GM23338 (cell line): ENCODE measurements at regions not wholly inside any gene's neighbourhood (a gene's known extent, or its start where the extent isn't known, plus 50 kb on each side); places are given as distances from the start of the nearest gene placed in this dataset.

Experiments
- ATAC-seq: fragments of 200-7000 bp; cut with Tn5 transposase; 3 replicates; pipeline ENCODE4 v1.9.1; 2020
- DNase-seq: peaks from one replicate; pipeline ENCODE4 v3.0.0-alpha.2; 2015; ENCODE audit warnings: low spot score
- H2AFZ ChIP-seq: fragments of 200-600 bp; sonication (generic); 2 replicates; pipeline ENCODE4 v1.8.0; 2016; ENCODE audit warnings: antibody characterized with exemption, mild to moderate bottlenecking, moderate library complexity
- H3F3A ChIP-seq: fragments of 200-600 bp; sonication (generic); replicated peaks from 2 replicates; pipeline ENCODE4 v1.8.0; 2017; ENCODE audit warnings: antibody characterized with exemption, mixed run types, low read depth
- H3K27ac ChIP-seq: fragments of 200-600 bp; sonication (generic); 2 replicates; pipeline ENCODE4 v1.6.1; 2016; ENCODE audit warnings: low read depth
- H3K27me3 ChIP-seq: fragments of 200-600 bp; sonication (generic); 2 replicates; pipeline ENCODE4 v1.8.0; 2016; ENCODE audit warnings: mild to moderate bottlenecking, mixed run types, moderate library complexity; ENCODE audit not compliant: insufficient read depth
- H3K36me3 ChIP-seq: fragments of 200-600 bp; sonication (generic); 2 replicates; pipeline ENCODE4 v1.8.0; 2016; ENCODE audit warnings: mild to moderate bottlenecking; ENCODE audit not compliant: insufficient read depth
- H3K4me1 ChIP-seq: fragments of 200-600 bp; sonication (generic); 2 replicates; pipeline ENCODE4 v1.8.0; 2016; ENCODE audit warnings: mild to moderate bottlenecking, moderate library complexity; ENCODE audit not compliant: insufficient read depth
- H3K4me2 ChIP-seq: fragments of 200-600 bp; sonication (generic); 2 replicates; pipeline ENCODE4 v1.7.1; 2017; ENCODE audit warnings: mixed run types
- H3K4me3 ChIP-seq: fragments of 200-600 bp; sonication (generic); 2 replicates; pipeline ENCODE4 v1.6.1; 2016; ENCODE audit warnings: mixed run types
- H3K79me2 ChIP-seq: fragments of 200-600 bp; sonication (generic); replicated peaks from 2 replicates; pipeline ENCODE4 v1.8.0; 2017; ENCODE audit warnings: mild to moderate bottlenecking; ENCODE audit not compliant: insufficient read depth
- H3K9me2 ChIP-seq: fragments of 200-600 bp; sonication (generic); 2 replicates; pipeline ENCODE4 v1.8.0; 2017; ENCODE audit not compliant: insufficient read depth
- H4K20me1 ChIP-seq: fragments of 200-600 bp; sonication (generic); replicated peaks from 2 replicates; pipeline ENCODE4 v1.8.0; 2017; ENCODE audit warnings: mild to moderate bottlenecking; ENCODE audit not compliant: insufficient read depth
- H3K27ac Mint-ChIP-seq: 2 replicates; pipeline ENCODE4 v1.8.0; 2020; ENCODE audit warnings: inconsistent platforms, mild to moderate bottlenecking, moderate library complexity, mixed read lengths
- H3K27me3 Mint-ChIP-seq: 3 replicates; pipeline ENCODE4 v1.8.0; 2022; ENCODE audit warnings: low read depth, mild to moderate bottlenecking, moderate library complexity, mixed read lengths, inconsistent platforms; ENCODE audit not compliant: insufficient read depth, poor library complexity
- H3K36me3 Mint-ChIP-seq: 3 replicates; pipeline ENCODE4 v1.8.0; 2021; ENCODE audit warnings: low read depth, mild to moderate bottlenecking, inconsistent platforms, moderate library complexity, mixed read lengths
- H3K4me1 Mint-ChIP-seq: 3 replicates; pipeline ENCODE4 v1.8.0; 2020; ENCODE audit warnings: mild to moderate bottlenecking, inconsistent platforms, mixed read lengths
- H3K4me3 Mint-ChIP-seq: 3 replicates; pipeline ENCODE4 v1.8.0; 2021; ENCODE audit warnings: moderate library complexity, mild to moderate bottlenecking, inconsistent platforms, mixed read lengths
- H3K9me3 Mint-ChIP-seq: 3 replicates; pipeline ENCODE4 v1.8.0; 2020; ENCODE audit warnings: moderate library complexity, mild to moderate bottlenecking, inconsistent platforms, mixed read lengths
- ETS1 ChIP-seq: IDR thresholded peaks from 2 replicates; pipeline ENCODE4 v1.6.1; 2016; ENCODE audit warnings: antibody characterized with exemption
- EZH2 ChIP-seq: fragments of 200-600 bp; sonication (generic); IDR thresholded peaks from one replicate; pipeline ENCODE4 v1.8.0; 2017; ENCODE audit warnings: antibody characterized with exemption, mild to moderate bottlenecking, low read depth; ENCODE audit not compliant: unreplicated experiment
- EZH2phosphoT487 ChIP-seq: fragments of 200-600 bp; sonication (generic); IDR thresholded peaks from one replicate; pipeline ENCODE4 v1.8.1; 2018; ENCODE audit warnings: antibody characterized with exemption; ENCODE audit not compliant: unreplicated experiment
- NANOG ChIP-seq: IDR thresholded peaks from 2 replicates; pipeline ENCODE4 v1.6.1; 2016; ENCODE audit warnings: antibody characterized with exemption, borderline replicate concordance
- STAT1 ChIP-seq: IDR thresholded peaks from one replicate; pipeline ENCODE4 v1.6.1; 2016; ENCODE audit warnings: antibody characterized with exemption; ENCODE audit not compliant: unreplicated experiment
- ZNF114 ChIP-seq: fragments of 250-450 bp; sonication (Bioruptor Pico); IDR thresholded peaks from 2 replicates; pipeline ENCODE4 v1.5.0; 2020; ENCODE audit warnings: mild to moderate bottlenecking, moderate library complexity
- TF ChIP-seq, protein P1 (sequence below): IDR thresholded peaks from one replicate; pipeline ENCODE4 v1.6.1; 2018; ENCODE audit warnings: antibody characterized with exemption; ENCODE audit not compliant: unreplicated experiment
- TF ChIP-seq, protein P2 (sequence below): fragments of 250-450 bp; sonication (Bioruptor Pico); IDR thresholded peaks from 2 replicates; pipeline ENCODE4 v1.5.0; 2020; ENCODE audit warnings: mild to moderate bottlenecking, moderate library complexity

DNA sequence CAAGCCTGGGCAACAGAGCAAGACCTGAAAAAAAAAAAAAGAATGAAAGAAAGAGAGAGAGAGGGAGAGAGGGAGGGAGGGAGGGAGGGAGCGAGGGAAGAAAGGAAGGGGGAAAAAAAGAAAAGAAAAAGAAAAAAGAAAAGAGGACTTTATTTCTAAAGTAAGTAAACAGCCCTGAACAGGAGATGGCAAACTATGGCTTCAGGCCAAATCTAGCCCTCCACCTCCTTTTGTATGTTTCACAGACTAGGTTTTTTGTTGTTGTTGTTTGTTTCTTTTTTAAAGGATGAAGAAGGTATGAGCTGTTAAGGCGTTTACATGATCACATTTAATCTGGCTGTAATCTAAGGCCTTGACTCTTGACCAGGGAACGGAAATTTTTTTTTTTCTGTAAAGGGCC lies 711.1 kb upstream of the NRSN1 start (continued):
- TF ChIP-seq, protein P1, sequence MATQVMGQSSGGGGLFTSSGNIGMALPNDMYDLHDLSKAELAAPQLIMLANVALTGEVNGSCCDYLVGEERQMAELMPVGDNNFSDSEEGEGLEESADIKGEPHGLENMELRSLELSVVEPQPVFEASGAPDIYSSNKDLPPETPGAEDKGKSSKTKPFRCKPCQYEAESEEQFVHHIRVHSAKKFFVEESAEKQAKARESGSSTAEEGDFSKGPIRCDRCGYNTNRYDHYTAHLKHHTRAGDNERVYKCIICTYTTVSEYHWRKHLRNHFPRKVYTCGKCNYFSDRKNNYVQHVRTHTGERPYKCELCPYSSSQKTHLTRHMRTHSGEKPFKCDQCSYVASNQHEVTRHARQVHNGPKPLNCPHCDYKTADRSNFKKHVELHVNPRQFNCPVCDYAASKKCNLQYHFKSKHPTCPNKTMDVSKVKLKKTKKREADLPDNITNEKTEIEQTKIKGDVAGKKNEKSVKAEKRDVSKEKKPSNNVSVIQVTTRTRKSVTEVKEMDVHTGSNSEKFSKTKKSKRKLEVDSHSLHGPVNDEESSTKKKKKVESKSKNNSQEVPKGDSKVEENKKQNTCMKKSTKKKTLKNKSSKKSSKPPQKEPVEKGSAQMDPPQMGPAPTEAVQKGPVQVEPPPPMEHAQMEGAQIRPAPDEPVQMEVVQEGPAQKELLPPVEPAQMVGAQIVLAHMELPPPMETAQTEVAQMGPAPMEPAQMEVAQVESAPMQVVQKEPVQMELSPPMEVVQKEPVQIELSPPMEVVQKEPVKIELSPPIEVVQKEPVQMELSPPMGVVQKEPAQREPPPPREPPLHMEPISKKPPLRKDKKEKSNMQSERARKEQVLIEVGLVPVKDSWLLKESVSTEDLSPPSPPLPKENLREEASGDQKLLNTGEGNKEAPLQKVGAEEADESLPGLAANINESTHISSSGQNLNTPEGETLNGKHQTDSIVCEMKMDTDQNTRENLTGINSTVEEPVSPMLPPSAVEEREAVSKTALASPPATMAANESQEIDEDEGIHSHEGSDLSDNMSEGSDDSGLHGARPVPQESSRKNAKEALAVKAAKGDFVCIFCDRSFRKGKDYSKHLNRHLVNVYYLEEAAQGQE = no peak
- no peak for TF ChIP-seq EZH2

DNA sequence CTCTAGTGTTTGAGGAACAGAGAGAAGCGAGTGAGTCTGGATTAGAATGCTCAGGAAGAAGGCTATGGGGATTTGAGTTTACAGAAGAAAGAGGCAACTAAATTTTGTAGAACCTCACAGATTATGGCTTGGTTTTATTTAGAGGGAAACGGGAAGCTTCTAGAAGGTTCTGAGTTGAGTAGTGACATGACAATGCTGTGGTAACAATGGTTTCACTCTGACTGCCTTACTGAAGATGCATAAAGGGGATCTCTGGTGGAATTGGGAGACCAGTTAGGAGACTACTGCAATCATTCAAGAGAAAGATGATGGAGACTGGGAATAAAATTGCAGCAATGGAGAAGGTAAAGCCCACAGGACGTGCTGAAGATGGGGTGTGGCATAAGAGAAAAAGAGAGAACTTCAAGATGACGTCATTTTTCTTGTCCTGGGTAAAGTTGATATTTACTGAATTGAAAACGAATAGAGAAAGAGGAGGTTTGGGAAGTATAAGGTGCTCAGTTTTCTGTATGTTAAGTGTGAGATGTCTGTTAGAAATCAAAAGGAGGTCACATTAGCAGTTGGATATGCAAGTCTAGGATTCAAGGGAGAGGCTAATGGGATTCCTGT lies 710.1 kb upstream of the NRSN1 start:
- DNase-seq (no peak), ATAC-seq (no peak)
- H3K4me3 Mint-ChIP-seq = no peak overlapping the region
- H3K27ac Mint-ChIP-seq = no peak overlapping the region
- TF ChIP-seq EZH2phosphoT487 (no peak), NANOG (no peak), ETS1 (no peak), EZH2 (no peak), STAT1 (no peak), ZNF114 (no peak)
- TF ChIP-seq, protein P2, sequence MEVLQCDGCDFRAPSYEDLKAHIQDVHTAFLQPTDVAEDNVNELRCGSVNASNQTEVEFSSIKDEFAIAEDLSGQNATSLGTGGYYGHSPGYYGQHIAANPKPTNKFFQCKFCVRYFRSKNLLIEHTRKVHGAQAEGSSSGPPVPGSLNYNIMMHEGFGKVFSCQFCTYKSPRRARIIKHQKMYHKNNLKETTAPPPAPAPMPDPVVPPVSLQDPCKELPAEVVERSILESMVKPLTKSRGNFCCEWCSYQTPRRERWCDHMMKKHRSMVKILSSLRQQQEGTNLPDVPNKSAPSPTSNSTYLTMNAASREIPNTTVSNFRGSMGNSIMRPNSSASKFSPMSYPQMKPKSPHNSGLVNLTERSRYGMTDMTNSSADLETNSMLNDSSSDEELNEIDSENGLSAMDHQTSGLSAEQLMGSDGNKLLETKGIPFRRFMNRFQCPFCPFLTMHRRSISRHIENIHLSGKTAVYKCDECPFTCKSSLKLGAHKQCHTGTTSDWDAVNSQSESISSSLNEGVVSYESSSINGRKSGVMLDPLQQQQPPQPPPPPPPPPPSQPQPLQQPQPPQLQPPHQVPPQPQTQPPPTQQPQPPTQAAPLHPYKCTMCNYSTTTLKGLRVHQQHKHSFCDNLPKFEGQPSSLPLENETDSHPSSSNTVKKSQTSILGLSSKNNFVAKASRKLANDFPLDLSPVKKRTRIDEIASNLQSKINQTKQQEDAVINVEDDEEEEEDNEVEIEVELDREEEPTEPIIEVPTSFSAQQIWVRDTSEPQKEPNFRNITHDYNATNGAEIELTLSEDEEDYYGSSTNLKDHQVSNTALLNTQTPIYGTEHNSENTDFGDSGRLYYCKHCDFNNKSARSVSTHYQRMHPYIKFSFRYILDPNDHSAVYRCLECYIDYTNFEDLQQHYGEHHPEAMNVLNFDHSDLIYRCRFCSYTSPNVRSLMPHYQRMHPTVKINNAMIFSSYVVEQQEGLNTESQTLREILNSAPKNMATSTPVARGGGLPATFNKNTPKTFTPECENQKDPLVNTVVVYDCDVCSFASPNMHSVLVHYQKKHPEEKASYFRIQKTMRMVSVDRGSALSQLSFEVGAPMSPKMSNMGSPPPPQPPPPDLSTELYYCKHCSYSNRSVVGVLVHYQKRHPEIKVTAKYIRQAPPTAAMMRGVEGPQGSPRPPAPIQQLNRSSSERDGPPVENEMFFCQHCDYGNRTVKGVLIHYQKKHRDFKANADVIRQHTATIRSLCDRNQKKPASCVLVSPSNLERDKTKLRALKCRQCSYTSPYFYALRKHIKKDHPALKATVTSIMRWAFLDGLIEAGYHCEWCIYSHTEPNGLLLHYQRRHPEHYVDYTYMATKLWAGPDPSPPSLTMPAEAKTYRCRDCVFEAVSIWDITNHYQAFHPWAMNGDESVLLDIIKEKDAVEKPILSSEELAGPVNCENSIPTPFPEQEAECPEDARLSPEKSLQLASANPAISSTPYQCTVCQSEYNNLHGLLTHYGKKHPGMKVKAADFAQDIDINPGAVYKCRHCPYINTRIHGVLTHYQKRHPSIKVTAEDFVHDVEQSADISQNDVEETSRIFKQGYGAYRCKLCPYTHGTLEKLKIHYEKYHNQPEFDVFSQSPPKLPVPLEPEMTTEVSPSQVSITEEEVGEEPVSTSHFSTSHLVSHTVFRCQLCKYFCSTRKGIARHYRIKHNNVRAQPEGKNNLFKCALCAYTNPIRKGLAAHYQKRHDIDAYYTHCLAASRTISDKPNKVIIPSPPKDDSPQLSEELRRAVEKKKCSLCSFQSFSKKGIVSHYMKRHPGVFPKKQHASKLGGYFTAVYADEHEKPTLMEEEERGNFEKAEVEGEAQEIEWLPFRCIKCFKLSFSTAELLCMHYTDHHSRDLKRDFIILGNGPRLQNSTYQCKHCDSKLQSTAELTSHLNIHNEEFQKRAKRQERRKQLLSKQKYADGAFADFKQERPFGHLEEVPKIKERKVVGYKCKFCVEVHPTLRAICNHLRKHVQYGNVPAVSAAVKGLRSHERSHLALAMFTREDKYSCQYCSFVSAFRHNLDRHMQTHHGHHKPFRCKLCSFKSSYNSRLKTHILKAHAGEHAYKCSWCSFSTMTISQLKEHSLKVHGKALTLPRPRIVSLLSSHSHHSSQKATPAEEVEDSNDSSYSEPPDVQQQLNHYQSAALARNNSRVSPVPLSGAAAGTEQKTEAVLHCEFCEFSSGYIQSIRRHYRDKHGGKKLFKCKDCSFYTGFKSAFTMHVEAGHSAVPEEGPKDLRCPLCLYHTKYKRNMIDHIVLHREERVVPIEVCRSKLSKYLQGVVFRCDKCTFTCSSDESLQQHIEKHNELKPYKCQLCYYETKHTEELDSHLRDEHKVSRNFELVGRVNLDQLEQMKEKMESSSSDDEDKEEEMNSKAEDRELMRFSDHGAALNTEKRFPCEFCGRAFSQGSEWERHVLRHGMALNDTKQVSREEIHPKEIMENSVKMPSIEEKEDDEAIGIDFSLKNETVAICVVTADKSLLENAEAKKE (CRISPR knock-in tag) = no peak
- TF ChIP-seq, protein P1 = no peak
- peaks cover 3% of the 10 kb centered on the region; the same call in 2 of the 3 replicates for H3K4me1 Mint-ChIP-seq
- H3K4me3 ChIP-seq = no peak overlapping the region
- H3F3A ChIP-seq = no peaks in the 10 kb centered on the region
- H3K4me2 ChIP-seq = no peak overlapping the region
- H3K27ac ChIP-seq = no peak overlapping the region
- H3K27me3 Mint-ChIP-seq = no peaks in the 10 kb centered on the region
- H3K79me2 ChIP-seq = no peaks in the 10 kb centered on the region
- H3K9me3 Mint-ChIP-seq = no peaks in the 10 kb centered on the region; the same call in 2 of the 3 replicates
- no peaks in the 10 kb centered on the region for H3K27me3 ChIP-seq
- H3K36me3 Mint-ChIP-seq = no peaks in the 10 kb centered on the region; the same call in 2 of the 3 replicates
- 0 out of 2 replicates have a peak, but pooled peaks cover 3% of the 10 kb centered on the region for H3K9me2 ChIP-seq
- H4K20me1 ChIP-seq = no peaks in the 10 kb centered on the region
- H3K4me1 ChIP-seq = no peaks in the 10 kb centered on the region
- no peaks in the 10 kb centered on the region for H3K36me3 ChIP-seq
- no peak overlapping the region for H2AFZ ChIP-seq
